ENCODE measurements at regions not wholly inside any gene's neighbourhood (a gene's known extent, or its start where the extent isn't known, plus 50 kb on each side); places are given as distances from the start of the nearest gene placed in this dataset.

DNA sequence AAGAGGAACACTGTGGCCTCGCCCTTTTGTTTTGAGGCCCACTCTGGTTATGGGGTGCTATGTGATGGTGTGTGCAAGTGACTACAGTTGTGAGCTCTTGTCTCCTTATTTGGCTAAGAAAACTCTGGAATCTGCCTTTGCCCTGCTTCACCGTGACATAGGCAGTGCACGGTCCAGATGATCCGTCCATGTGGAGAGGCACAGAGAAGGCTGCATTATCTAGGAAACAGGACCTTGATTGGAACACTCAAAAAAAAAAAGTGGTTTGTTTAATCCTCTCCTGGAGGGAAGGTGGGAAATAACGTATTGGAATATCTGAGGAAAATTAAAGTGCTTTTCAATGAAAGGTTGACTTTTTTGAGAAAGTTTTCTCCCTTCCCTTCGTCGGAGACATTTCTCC is 233.3 kb downstream of the CHD9NB start:
- TF ChIP-seq, protein P1, sequence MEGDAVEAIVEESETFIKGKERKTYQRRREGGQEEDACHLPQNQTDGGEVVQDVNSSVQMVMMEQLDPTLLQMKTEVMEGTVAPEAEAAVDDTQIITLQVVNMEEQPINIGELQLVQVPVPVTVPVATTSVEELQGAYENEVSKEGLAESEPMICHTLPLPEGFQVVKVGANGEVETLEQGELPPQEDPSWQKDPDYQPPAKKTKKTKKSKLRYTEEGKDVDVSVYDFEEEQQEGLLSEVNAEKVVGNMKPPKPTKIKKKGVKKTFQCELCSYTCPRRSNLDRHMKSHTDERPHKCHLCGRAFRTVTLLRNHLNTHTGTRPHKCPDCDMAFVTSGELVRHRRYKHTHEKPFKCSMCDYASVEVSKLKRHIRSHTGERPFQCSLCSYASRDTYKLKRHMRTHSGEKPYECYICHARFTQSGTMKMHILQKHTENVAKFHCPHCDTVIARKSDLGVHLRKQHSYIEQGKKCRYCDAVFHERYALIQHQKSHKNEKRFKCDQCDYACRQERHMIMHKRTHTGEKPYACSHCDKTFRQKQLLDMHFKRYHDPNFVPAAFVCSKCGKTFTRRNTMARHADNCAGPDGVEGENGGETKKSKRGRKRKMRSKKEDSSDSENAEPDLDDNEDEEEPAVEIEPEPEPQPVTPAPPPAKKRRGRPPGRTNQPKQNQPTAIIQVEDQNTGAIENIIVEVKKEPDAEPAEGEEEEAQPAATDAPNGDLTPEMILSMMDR (conservative IDR thresholded peaks at IDR 0.05; ENCODE audit: low read depth, low read length): no peak
- TF ChIP-seq EZH2phosphoT487 (IDR thresholded peaks at IDR 0.05; ENCODE audit: borderline replicate concordance, low read length) (no peak), EZH2 (IDR thresholded peaks at IDR 0.05; ENCODE audit: low read length, unreplicated experiment) (no peak)

Data from PC-3 (cell line).